ENCODE measurements at regions not wholly inside any gene's neighbourhood (a gene's known extent, or its start where the extent isn't known, plus 50 kb on each side); places are given as distances from the start of the nearest gene placed in this dataset.

GRCh38 chr5:56321236-56321881, 88.2 kb upstream of the ANKRD55 start:
- Histone ChIP-seq H3K36me3 (no peaks in the 10 kb centered on the region), H3K4me3 (no peak overlapping the region), H3K27ac (replicated peaks in 1 of 4) (no peak overlapping the region), H3K27me3 (no peaks in the 10 kb centered on the region), H3K4me1 (peaks cover 0 to 11% (median 5%) of the 10 kb centered on the region in 4 donors), H3K9me3 (no peaks in the 10 kb centered on the region)
- 96% methylated on average over 10 of the region's 10 CpGs for WGBS
- DNase-seq (ENCODE audit: extremely low spot score): no peak
- intact Hi-C loops (cut with DNase I): no loop called here
- TF ChIP-seq POLR2A (IDR thresholded peaks at IDR 0.05; ENCODE audit: low read depth) (no peak), EP300 (IDR thresholded peaks at IDR 0.05) (no peak), POLR2AphosphoS5 (IDR thresholded peaks at IDR 0.05) (no peak)
- TF ChIP-seq, protein P1, sequence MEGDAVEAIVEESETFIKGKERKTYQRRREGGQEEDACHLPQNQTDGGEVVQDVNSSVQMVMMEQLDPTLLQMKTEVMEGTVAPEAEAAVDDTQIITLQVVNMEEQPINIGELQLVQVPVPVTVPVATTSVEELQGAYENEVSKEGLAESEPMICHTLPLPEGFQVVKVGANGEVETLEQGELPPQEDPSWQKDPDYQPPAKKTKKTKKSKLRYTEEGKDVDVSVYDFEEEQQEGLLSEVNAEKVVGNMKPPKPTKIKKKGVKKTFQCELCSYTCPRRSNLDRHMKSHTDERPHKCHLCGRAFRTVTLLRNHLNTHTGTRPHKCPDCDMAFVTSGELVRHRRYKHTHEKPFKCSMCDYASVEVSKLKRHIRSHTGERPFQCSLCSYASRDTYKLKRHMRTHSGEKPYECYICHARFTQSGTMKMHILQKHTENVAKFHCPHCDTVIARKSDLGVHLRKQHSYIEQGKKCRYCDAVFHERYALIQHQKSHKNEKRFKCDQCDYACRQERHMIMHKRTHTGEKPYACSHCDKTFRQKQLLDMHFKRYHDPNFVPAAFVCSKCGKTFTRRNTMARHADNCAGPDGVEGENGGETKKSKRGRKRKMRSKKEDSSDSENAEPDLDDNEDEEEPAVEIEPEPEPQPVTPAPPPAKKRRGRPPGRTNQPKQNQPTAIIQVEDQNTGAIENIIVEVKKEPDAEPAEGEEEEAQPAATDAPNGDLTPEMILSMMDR (IDR thresholded peaks at IDR 0.05): no peak

DNA sequence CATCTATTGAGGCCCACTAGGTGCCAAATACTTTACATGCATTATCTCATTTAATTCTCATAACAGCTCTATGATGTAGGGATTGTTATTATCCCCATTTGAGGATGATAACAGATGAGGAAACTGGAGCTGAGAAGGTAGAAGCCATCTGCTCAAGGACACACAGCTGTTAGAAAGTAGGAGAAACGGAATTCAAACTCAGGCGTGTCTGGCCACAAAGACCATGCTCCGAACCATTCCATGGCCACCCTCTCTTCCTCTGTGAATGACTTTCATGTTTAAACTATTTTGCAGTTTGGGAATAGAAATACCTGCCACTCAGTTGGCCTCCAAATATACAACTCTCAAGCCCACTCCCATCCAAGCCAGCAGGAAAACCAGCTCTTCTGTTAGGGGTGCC, 87.6 kb upstream of the ANKRD55 start:
- H3K27ac ChIP-seq (replicated peaks in 1 of 4): no peak overlapping the region
- H3K4me1 ChIP-seq: peaks cover 0 to 11% (median 5%) of the 10 kb centered on the region in 4 donors
- H3K9me3 ChIP-seq: no peaks in the 10 kb centered on the region
- intact Hi-C loops (cut with DNase I): no loop called here
- 100% methylated on average over 3 of the region's 3 CpGs for WGBS
- no peak overlapping the region for H3K4me3 ChIP-seq
- DNase-seq (ENCODE audit: extremely low spot score): no peak
- H3K36me3 ChIP-seq: no peaks in the 10 kb centered on the region
- TF ChIP-seq, protein P1 (IDR thresholded peaks at IDR 0.05): no peak
- TF ChIP-seq POLR2AphosphoS5 (IDR thresholded peaks at IDR 0.05): no peak
- TF ChIP-seq EP300 (IDR thresholded peaks at IDR 0.05): no peak
- TF ChIP-seq POLR2A (IDR thresholded peaks at IDR 0.05; ENCODE audit: low read depth): no peak
- no peaks in the 10 kb centered on the region for H3K27me3 ChIP-seq

- intact Hi-C loops (cut with DNase I): no loop called here
- H3K4me1 ChIP-seq: peaks cover 0 to 11% (median 5%) of the 10 kb centered on the region in 4 donors
- 77% methylated on average over 19 of the region's 19 CpGs for WGBS
- H3K27me3 ChIP-seq: no peaks in the 10 kb centered on the region
- no peaks in the 10 kb centered on the region for H3K9me3 ChIP-seq
- H3K27ac ChIP-seq (replicated peaks in 1 of 4): peak overlapping the region in 2 of 4 donors; percentile 16 to 26
- no peak for DNase-seq (ENCODE audit: extremely low spot score)
- no peaks in the 10 kb centered on the region for H3K36me3 ChIP-seq
- TF ChIP-seq POLR2AphosphoS5 (IDR thresholded peaks at IDR 0.05) (no peak), POLR2A (IDR thresholded peaks at IDR 0.05; ENCODE audit: low read depth) (no peak), EP300 (IDR thresholded peaks at IDR 0.05) (no peak)
- TF ChIP-seq, protein P1 (IDR thresholded peaks at IDR 0.05): no peak
- H3K4me3 ChIP-seq: no peak overlapping the region
These were observed 86.5 kb upstream of the ANKRD55 start for GRCh38 chr5:56319526-56320181.

DNA sequence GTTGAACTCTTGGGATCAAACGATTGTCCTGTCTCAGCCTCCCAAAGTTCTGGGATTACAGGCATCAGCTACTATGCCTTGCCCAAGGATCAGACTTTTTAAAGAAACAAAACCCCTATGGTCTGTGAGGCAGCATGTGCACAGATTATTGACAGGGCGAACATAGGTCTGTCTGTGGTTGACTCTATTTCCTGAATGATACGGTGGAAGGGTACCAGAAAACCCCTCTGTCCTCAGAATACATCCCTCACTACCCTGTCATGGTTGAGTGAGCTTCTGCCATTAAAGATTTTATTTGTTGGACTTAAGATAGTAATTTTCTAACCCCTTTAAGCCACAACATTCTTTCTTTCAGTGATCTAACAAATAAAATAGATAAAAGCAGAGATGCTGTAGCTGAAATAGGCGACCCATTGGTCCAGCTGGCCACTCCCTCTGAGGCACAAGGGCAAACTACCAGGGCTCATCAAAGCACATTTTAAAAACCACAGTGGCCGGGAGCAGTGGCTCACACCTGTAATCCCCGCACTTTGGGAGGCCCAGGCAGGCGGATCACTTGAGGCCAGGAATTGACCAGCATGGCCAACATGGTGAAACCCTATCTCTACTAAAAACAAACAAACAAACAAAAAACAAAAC, 84.9 kb upstream of the ANKRD55 start:
- 92% methylated on average over 7 of the region's 7 CpGs for WGBS

More for the DNA sequence above, 84.9 kb upstream of the ANKRD55 start:
- no peaks in the 10 kb centered on the region for H3K9me3 ChIP-seq
- H3K27me3 ChIP-seq: no peaks in the 10 kb centered on the region
- DNase-seq (ENCODE audit: extremely low spot score): no peak
- intact Hi-C loops (cut with DNase I): no loop called here
- peaks cover 0 to 11% (median 5%) of the 10 kb centered on the region in 4 donors for H3K4me1 ChIP-seq
- no peaks in the 10 kb centered on the region for H3K36me3 ChIP-seq
- H3K27ac ChIP-seq (replicated peaks in 1 of 4): no peak overlapping the region
- TF ChIP-seq POLR2AphosphoS5 (IDR thresholded peaks at IDR 0.05) (no peak), POLR2A (IDR thresholded peaks at IDR 0.05; ENCODE audit: low read depth) (no peak), EP300 (IDR thresholded peaks at IDR 0.05) (no peak)
- TF ChIP-seq, protein P1 (IDR thresholded peaks at IDR 0.05): no peak
- H3K4me3 ChIP-seq: no peak overlapping the region
